ENCODE measurements at regions not wholly inside any gene's neighbourhood (a gene's known extent, or its start where the extent isn't known, plus 50 kb on each side); places are given as distances from the start of the nearest gene placed in this dataset.

- H3K27ac Mint-ChIP-seq: no peak overlapping the region
- no peaks in the 10 kb centered on the region for H3K9me3 Mint-ChIP-seq
- ATAC-seq: no peak
- TF ChIP-seq GTF2I (CRISPR knock-in tag; conservative IDR thresholded peaks at IDR 0.05) (no peak), FOXP4 (CRISPR knock-in tag; IDR thresholded peaks at IDR 0.05) (no peak), ZNF138 (CRISPR knock-in tag; conservative IDR thresholded peaks at IDR 0.05) (no peak), NFE2L1 (CRISPR knock-in tag; IDR thresholded peaks at IDR 0.05) (no peak), CBFB (CRISPR knock-in tag; IDR thresholded peaks at IDR 0.05; ENCODE audit: low read depth) (no peak), ZNF512 (CRISPR knock-in tag; IDR thresholded peaks at IDR 0.05; ENCODE audit: borderline replicate concordance) (no peak), TEAD4 (CRISPR knock-in tag; IDR thresholded peaks at IDR 0.05) (no peak), ELF4 (CRISPR knock-in tag; IDR thresholded peaks at IDR 0.05; ENCODE audit: low read depth) (no peak), ERG (CRISPR knock-in tag; IDR thresholded peaks at IDR 0.05) (no peak)
- CTCF ChIA-PET: interaction anchor here (0.5 to 4.3 kb wide), 3 partner anchors 19 to 120 kb away, joined by 3 to 32 read pairs (median 4); no protein-coding TSS in a partner anchor
- H3K4me1 Mint-ChIP-seq: no peaks in the 10 kb centered on the region
- H3K4me3 Mint-ChIP-seq: no peak overlapping the region
- no peaks in the 10 kb centered on the region for H3K36me3 Mint-ChIP-seq
- DNase-seq (ENCODE audit: low spot score): no peak
- POLR2A ChIA-PET: no interaction called here
- H3K27me3 Mint-ChIP-seq (ENCODE audit: low read depth): peaks cover 22% of the 10 kb centered on the region
Measured at GRCh38 chr1:13948888-13949391, 249.0 kb downstream of the PRDM2 start.

- POLR2A ChIA-PET: no interaction called here
- ATAC-seq: no peak
- Mint-ChIP-seq H3K27me3 (ENCODE audit: low read depth) (peaks cover 22% of the 10 kb centered on the region), H3K36me3 (no peaks in the 10 kb centered on the region), H3K4me1 (no peaks in the 10 kb centered on the region), H3K4me3 (no peak overlapping the region), H3K9me3 (no peaks in the 10 kb centered on the region), H3K27ac (no peak overlapping the region)
- CTCF ChIA-PET: interaction anchor here (1.0 to 4.3 kb wide), 5 partner anchors 10 to 164 kb away, joined by 3 to 32 read pairs (median 10); no protein-coding TSS in a partner anchor
- TF ChIP-seq ATF6 (CRISPR knock-in tag; IDR thresholded peaks at IDR 0.05) (no peak), GABPB1 (CRISPR knock-in tag; IDR thresholded peaks at IDR 0.05) (no peak), FOXP4 (CRISPR knock-in tag; IDR thresholded peaks at IDR 0.05) (no peak), USF1 (CRISPR knock-in tag; IDR thresholded peaks at IDR 0.05) (no peak), ESRRA (CRISPR knock-in tag; IDR thresholded peaks at IDR 0.05; ENCODE audit: borderline replicate concordance) (no peak), ZNF396 (CRISPR knock-in tag; IDR thresholded peaks at IDR 0.05; ENCODE audit: borderline replicate concordance) (no peak), CDX4 (CRISPR knock-in tag; IDR thresholded peaks at IDR 0.05; ENCODE audit: borderline replicate concordance) (no peak), ZNF121 (CRISPR knock-in tag; IDR thresholded peaks at IDR 0.05) (no peak), ERG (CRISPR knock-in tag; IDR thresholded peaks at IDR 0.05) (no peak)
- DNase-seq (ENCODE audit: low spot score): no peak
Measured at GRCh38 chr1:13949546-13949945, 249.6 kb downstream of the PRDM2 start.
